Ectodermal cell (in vitro differentiated cells): ENCODE measurements at regions not wholly inside any gene's neighbourhood (a gene's known extent, or its start where the extent isn't known, plus 50 kb on each side); places are given as distances from the start of the nearest gene placed in this dataset.

ENCODE experiments used
- H3K27ac ChIP-seq: 2 replicates; pipeline ENCODE4 v1.7.0; 2013; ENCODE audit warnings: mild to moderate bottlenecking, low read depth, low read length; ENCODE audit not compliant: insufficient read depth, poor library complexity, severe bottlenecking
- H3K27me3 ChIP-seq: 2 replicates; pipeline ENCODE4 v1.7.0; 2013; ENCODE audit warnings: mild to moderate bottlenecking, low read length; ENCODE audit not compliant: insufficient read depth, control insufficient read depth, poor library complexity, severe bottlenecking
- H3K36me3 ChIP-seq: one replicate; pipeline ENCODE4 v1.7.0; 2013; ENCODE audit warnings: low read length; ENCODE audit not compliant: control insufficient read depth, insufficient read depth
- H3K4me1 ChIP-seq: one replicate; pipeline ENCODE4 v1.7.0; 2013; ENCODE audit warnings: low read length; ENCODE audit not compliant: control insufficient read depth, insufficient read depth
- H3K4me3 ChIP-seq: 2 replicates; pipeline ENCODE4 v1.7.0; 2013; ENCODE audit warnings: low read depth, low read length, control low read depth; ENCODE audit not compliant: insufficient read depth
- H3K9me3 ChIP-seq: 2 replicates; pipeline ENCODE4 v1.7.0; 2013; ENCODE audit warnings: mild to moderate bottlenecking, low read length, moderate library complexity; ENCODE audit not compliant: control insufficient read depth
- WGBS, 2 experiments: methylation state at CpG; one replicate each; pipeline ENCODE4 v1.1.7; 2013; ENCODE audit warnings: missing lambda C conversion rate in 2 of 2; 5-methylcytosine and 5-hydroxymethylcytosine counted together

DNA sequence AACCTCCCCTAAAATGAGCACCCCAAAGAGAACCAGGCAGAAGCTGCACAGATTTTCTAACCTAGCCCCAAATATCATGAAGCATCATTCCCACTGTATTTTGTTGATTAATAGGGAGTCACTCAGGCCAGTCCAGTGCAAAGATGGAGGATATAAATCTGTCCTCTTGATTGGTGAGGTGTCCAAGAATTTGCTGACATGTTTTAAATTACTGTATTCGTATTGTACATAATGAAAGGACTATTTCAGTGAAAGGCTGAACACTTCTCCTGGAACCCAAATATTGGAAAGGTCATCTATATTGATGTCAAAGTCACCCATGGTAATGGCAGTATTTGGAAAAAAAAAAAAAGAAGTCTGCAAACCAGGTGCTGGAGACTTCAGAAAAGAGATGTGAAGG lies 477.5 kb downstream of the RMST start:
- no peaks in the 10 kb centered on the region for H3K27me3 ChIP-seq
- no peak overlapping the region for H3K4me3 ChIP-seq
- H3K36me3 ChIP-seq: no peaks in the 10 kb centered on the region
- no peaks in the 10 kb centered on the region for H3K9me3 ChIP-seq
- H3K4me1 ChIP-seq: peaks cover 4% of the 10 kb centered on the region
- 100% methylated on average over 1 of the region's 1 CpG for WGBS, 2 experiments
- no peak overlapping the region for H3K27ac ChIP-seq

DNA sequence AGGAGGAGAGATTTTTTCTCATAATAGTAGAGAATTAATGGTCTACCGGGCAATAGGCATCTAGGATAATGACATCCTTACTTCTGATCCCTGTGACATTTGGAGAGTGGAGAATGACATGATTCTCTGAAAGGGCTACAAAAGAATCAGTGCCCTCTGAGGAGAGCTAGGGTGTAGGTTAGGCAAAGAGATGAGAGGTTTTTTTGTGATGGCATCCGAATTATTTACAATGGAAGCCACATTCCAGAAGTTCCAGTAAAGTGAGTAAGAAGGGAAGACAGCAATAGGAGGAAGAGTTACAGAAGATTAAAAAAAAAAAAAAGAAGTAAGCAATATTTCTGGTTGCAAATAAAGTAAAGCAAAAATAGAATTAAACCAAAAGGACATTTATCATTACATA lies 478.0 kb downstream of the RMST start:
- Histone ChIP-seq H3K27me3 (no peaks in the 10 kb centered on the region), H3K27ac (no peak overlapping the region), H3K4me3 (no peak overlapping the region), H3K9me3 (no peaks in the 10 kb centered on the region), H3K36me3 (no peaks in the 10 kb centered on the region), H3K4me1 (peaks cover 4% of the 10 kb centered on the region)
- WGBS, 2 experiments: 35 to 40% methylated on average over 2 of the region's 2 CpGs

DNA sequence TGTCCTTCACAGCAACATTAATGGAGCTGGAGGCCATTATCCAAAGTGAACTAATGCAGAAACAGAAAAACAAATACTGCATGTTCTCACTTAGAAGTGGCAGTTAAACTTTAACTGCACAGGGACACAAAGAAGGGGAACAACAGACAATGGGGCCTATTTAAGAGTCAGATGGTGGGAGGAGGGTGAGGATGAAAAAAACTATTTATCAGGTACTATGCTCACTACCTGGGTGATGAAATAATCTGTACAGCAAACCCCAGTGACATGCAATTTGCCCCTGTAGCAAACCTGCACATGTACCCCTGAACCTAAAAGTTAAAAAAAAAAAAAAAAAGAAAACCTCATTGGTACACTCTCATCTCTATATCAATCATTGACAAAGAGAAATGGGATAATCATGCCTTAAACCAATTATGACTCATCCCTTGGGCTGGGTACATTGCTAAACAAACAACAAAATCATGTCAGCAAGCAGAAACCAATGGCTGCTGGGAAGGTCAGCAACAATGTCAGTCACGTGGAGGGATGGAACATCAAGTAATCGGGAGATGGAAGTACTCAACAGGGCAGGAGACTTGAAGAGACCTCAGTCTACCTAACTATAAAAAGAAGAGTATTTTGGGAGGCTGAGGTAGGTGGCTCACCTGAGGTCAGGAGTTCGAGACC lies 479.2 kb downstream of the RMST start:
- 93 to 95% methylated on average over 3 of the region's 3 CpGs for WGBS, 2 experiments
- Histone ChIP-seq H3K4me3 (no peak overlapping the region), H3K27me3 (no peaks in the 10 kb centered on the region)

DNA sequence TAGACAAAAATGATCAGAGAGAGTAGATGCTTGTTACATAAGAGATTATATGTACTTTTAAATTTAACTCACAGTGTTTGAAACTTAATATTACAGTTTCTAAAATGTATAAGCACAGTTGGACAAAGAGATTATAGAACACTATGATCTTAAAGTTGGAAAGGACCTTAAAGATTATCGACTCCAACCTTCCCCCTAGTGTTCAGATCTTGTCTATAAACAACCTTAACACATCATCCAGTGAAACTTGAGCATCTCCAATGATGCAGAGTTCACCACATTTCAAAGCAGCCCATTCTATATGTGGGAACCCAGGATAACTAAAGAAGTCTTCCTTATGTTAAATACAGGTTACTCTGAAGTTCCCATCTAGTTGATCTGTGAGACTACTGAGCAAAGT lies 480.8 kb downstream of the RMST start:
- no peaks in the 10 kb centered on the region for H3K9me3 ChIP-seq
- H3K4me1 ChIP-seq: peaks cover 4% of the 10 kb centered on the region
- H3K36me3 ChIP-seq: no peaks in the 10 kb centered on the region
- no peak overlapping the region for H3K4me3 ChIP-seq
- no peak overlapping the region for H3K27ac ChIP-seq
- WGBS, 2 experiments: 96 to 100% methylated on average over 1 of the region's 1 CpG
- no peaks in the 10 kb centered on the region for H3K27me3 ChIP-seq

More for the DNA sequence above, 479.2 kb downstream of the RMST start:
- Histone ChIP-seq H3K4me1 (peaks cover 4% of the 10 kb centered on the region), H3K36me3 (no peaks in the 10 kb centered on the region), H3K9me3 (no peaks in the 10 kb centered on the region), H3K27ac (no peak overlapping the region)

DNA sequence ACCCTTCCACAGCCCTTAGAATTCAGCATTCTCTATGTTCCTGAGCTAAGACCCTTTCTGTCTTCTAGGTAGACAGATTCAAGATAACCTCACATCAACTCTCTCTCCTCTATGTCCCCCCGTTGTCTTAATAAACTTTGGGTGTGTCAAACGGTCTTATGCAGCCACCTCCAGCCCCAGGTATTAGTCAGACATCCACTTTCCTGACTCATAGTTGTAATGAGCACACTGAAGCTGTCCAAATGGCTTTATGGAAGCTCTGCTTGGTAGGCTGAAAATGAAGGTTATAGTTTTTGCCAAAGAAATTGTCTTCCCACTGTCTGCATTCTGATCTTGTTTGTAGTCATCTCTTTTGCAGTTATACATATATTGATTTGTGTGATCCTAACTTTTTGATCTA lies 482.0 kb downstream of the RMST start:
- 87 to 94% methylated on average over 2 of the region's 2 CpGs for WGBS, 2 experiments
- Histone ChIP-seq H3K27ac (no peak overlapping the region), H3K36me3 (no peaks in the 10 kb centered on the region), H3K9me3 (no peaks in the 10 kb centered on the region), H3K27me3 (no peaks in the 10 kb centered on the region), H3K4me3 (no peak overlapping the region), H3K4me1 (peaks cover 4% of the 10 kb centered on the region)

DNA sequence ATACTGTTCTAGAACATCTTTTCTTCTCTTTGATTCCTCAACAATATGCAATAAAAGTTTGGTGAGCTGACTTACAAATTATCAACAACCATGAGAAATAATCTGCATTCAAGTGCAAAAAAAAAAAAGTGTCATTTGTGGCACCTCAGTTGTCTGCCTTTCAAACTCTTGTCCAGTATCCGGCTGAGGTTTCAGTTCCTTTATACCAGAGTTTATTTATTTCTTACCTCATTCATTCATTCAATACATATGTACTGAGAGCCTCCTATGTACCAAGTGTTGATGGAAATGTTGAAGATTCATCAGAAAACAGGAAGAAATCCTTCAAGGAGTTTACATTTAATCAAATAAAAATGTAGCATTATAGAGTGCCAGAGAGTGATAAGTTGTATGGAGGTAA lies 484.1 kb downstream of the RMST start:
- H3K9me3 ChIP-seq: no peaks in the 10 kb centered on the region
- H3K4me1 ChIP-seq: no peaks in the 10 kb centered on the region
- H3K36me3 ChIP-seq: no peaks in the 10 kb centered on the region
- no peak overlapping the region for H3K27ac ChIP-seq
- no peak overlapping the region for H3K4me3 ChIP-seq
- H3K27me3 ChIP-seq: no peaks in the 10 kb centered on the region
- 86 to 100% methylated on average over 1 of the region's 1 CpG for WGBS, 2 experiments

DNA sequence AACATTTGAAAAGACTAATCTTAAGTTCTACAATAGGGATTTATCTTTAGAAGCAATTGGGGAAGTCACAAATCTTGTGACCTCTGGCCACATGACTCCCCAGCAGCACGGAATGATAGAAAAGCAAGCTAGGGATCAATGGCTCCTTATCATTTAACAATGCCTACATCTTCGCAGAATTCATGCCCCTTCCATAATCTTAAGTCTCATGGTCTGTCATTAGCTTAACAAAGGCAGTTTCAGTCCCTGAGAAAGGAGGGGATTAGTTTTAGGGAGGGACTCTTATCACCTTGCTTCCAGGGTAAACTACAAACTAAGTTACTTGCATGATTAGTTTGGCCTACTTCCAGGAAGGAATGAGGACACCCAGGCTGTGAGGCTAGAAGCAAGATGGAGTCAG lies 486.0 kb downstream of the RMST start:
- Histone ChIP-seq H3K27ac (no peak overlapping the region), H3K9me3 (no peaks in the 10 kb centered on the region), H3K4me1 (no peaks in the 10 kb centered on the region), H3K27me3 (no peaks in the 10 kb centered on the region), H3K36me3 (no peaks in the 10 kb centered on the region), H3K4me3 (no peak overlapping the region)
- 84 to 91% methylated on average over 2 of the region's 2 CpGs for WGBS, 2 experiments

DNA sequence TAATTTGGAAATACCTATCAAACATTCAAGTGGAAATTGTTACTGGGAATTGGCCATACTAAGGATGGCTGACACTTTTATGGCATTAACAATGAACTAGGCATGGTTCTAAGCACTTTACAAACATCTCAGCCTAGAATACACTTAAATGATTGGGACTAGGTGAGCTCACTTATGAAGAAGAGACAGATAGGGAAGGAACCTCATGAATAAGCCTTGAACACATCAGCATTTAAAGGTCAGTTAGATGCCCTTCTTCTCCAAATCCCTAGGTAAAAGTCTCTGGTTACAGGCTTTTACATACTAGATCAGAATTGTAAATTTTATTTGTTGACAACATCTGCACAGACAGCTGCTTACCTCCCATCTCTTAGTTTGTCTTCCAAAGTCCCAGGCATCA lies 488.6 kb downstream of the RMST start:
- H3K4me1 ChIP-seq: no peaks in the 10 kb centered on the region
- no peaks in the 10 kb centered on the region for H3K9me3 ChIP-seq
- H3K27me3 ChIP-seq: no peaks in the 10 kb centered on the region
- H3K4me3 ChIP-seq: no peak overlapping the region
- no peaks in the 10 kb centered on the region for H3K36me3 ChIP-seq
- H3K27ac ChIP-seq: no peak overlapping the region

DNA sequence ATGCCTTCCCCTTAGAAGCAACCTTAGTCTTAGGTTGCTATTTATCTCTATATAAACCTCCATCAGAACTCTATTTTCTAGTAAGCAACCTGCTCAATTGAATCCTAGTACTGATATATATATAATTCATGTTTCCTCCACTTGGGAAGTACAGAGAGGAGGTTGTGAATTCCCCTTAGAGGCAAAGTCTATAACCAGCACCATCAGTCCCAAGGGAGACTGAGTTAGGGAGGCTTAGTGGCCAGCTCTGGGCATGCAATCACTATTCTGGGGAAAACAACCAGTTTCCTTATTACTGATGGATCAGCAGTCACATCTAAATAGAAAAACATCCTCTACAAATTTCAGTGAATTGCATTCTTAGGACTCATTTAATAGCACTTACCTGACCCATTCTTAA lies 489.1 kb downstream of the RMST start:
- Histone ChIP-seq H3K4me3 (no peak overlapping the region), H3K9me3 (no peaks in the 10 kb centered on the region), H3K36me3 (no peaks in the 10 kb centered on the region), H3K4me1 (no peaks in the 10 kb centered on the region), H3K27ac (no peak overlapping the region), H3K27me3 (no peaks in the 10 kb centered on the region)

DNA sequence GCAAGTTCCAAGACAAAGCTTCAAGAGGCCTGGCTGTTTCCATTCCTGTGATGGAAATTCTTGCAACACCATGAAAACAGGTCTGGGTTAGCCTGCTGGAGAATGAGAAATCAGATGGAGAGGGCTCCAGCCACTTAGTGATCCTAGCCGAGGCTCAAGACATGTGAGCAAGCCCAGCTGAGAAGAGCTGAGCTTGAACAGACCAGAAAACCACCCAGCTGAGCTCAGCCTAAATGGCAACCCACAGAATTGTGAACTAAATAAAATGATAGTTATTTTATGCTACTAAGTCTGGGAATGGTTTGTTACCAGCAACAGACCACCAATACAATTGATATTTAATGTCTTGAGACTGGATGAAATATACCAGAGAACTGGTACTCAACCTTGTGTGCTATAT lies 494.5 kb downstream of the RMST start:
- H3K9me3 ChIP-seq: peaks cover 8% of the 10 kb centered on the region
- no peaks in the 10 kb centered on the region for H3K36me3 ChIP-seq
- H3K4me3 ChIP-seq: no peak overlapping the region
- no peaks in the 10 kb centered on the region for H3K27me3 ChIP-seq
- H3K27ac ChIP-seq: no peak overlapping the region
- no peaks in the 10 kb centered on the region for H3K4me1 ChIP-seq
- 88 to 97% methylated on average over 1 of the region's 1 CpG for WGBS, 2 experiments

DNA sequence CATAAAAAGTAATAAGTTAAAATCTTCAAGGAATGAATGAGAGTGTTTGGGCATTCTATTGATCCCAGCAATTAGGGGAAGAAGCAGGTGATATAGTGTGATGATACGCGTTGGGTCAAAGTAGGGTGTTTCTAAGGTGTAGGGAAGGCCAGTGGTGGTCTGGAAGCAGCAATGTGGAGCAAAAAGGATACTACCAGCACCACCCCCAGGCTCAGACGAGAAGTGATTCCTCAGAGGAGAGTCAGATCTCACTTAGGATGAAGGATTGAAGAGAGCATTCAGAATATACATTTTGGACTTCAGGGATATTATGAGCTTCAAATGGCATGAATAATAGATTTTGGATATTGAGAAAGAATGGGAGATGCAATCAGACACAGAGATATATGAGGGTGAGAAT lies 497.6 kb downstream of the RMST start:
- Histone ChIP-seq H3K4me3 (no peak overlapping the region), H3K27me3 (no peaks in the 10 kb centered on the region), H3K36me3 (no peaks in the 10 kb centered on the region), H3K27ac (no peak overlapping the region), H3K4me1 (no peaks in the 10 kb centered on the region), H3K9me3 (peaks cover 8% of the 10 kb centered on the region)
- WGBS, 2 experiments: 82 to 93% methylated on average over 3 of the region's 3 CpGs
